ENCODE measurements at regions not wholly inside any gene's neighbourhood (a gene's known extent, or its start where the extent isn't known, plus 50 kb on each side); places are given as distances from the start of the nearest gene placed in this dataset.

DNA sequence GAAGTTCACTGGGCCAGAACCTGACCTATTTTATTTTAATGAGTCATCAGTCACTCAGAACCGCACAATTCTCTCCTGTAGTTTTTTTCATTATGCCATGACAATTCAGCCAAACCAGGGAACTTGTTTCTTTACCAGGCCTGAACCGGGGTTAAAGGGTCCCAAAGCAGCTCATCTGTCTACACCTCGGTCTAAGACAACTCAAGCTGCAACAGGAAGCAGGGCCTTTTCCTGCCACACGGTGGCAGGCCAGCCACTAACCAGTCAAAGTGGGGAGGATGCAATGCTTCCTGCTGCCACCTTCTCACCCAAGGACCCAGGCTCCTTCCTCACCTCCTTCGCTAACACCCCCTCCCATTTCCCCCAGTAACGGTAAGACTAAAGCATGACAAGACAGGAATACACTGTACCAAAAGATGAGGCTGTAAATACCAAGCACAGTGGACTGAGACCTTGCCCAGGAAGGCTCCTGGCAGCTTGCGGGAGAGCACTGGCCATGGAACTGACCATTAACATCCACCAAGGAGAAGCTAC is 56.7 kb upstream of the ACKR3 start:
- TF ChIP-seq, protein P1, sequence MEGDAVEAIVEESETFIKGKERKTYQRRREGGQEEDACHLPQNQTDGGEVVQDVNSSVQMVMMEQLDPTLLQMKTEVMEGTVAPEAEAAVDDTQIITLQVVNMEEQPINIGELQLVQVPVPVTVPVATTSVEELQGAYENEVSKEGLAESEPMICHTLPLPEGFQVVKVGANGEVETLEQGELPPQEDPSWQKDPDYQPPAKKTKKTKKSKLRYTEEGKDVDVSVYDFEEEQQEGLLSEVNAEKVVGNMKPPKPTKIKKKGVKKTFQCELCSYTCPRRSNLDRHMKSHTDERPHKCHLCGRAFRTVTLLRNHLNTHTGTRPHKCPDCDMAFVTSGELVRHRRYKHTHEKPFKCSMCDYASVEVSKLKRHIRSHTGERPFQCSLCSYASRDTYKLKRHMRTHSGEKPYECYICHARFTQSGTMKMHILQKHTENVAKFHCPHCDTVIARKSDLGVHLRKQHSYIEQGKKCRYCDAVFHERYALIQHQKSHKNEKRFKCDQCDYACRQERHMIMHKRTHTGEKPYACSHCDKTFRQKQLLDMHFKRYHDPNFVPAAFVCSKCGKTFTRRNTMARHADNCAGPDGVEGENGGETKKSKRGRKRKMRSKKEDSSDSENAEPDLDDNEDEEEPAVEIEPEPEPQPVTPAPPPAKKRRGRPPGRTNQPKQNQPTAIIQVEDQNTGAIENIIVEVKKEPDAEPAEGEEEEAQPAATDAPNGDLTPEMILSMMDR (conservative IDR thresholded peaks at IDR 0.05; ENCODE audit: low read depth, low read length): peak; percentile 89
- no peak overlapping the region for H3K4me3 ChIP-seq (ENCODE audit: low read length)

DNA sequence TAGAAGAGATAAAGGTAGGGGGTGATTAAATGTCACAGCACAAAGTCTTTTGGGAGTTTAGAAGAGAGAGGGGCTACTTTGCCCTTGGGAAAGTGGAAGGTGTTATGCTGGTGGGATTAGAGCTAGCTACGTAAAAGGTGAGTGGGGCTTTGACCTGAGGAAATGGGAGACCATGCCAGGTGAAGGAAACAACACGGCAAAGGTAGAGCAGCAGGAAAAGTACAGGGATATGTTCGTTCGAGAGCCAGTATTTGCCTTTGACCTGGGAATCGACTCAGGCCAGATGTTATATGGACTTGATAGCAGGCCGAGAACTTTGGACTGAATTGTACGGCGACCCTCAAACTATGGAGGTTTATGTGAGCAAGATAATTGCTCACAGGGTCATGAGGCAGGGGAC is 55.7 kb upstream of the ACKR3 start:
- no peak overlapping the region for H3K4me3 ChIP-seq (ENCODE audit: low read length)
- DNase-seq (ENCODE audit: low read depth): no peak
- TF ChIP-seq, protein P1 (conservative IDR thresholded peaks at IDR 0.05; ENCODE audit: low read depth, low read length): no peak

More for the DNA sequence above, 56.7 kb upstream of the ACKR3 start:
- DNase-seq (ENCODE audit: low read depth): peak; percentile 8

DNA sequence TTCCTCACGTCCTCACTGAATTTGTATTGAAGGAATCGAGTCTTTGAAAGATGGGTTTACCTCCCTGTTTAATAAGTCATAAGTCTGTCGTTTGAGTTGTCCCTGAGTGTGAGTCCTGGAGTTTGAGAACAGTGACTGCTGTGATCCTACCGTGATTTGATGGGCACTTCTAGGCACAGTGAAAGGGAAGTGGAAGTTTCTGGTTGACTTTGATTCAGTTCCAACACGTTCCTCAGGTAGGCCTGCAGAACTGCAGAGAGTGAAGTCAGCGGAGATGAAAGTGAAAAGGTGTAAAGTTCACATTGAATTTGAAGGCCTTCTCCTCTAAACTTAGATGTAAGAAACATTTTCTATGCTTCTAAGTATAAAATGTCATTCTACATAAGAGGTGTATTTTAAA is 52.9 kb upstream of the ACKR3 start:
- no peak for DNase-seq (ENCODE audit: low read depth)
- H3K4me3 ChIP-seq (ENCODE audit: low read length): no peak overlapping the region
- TF ChIP-seq, protein P1 (conservative IDR thresholded peaks at IDR 0.05; ENCODE audit: low read depth, low read length): no peak

DNA sequence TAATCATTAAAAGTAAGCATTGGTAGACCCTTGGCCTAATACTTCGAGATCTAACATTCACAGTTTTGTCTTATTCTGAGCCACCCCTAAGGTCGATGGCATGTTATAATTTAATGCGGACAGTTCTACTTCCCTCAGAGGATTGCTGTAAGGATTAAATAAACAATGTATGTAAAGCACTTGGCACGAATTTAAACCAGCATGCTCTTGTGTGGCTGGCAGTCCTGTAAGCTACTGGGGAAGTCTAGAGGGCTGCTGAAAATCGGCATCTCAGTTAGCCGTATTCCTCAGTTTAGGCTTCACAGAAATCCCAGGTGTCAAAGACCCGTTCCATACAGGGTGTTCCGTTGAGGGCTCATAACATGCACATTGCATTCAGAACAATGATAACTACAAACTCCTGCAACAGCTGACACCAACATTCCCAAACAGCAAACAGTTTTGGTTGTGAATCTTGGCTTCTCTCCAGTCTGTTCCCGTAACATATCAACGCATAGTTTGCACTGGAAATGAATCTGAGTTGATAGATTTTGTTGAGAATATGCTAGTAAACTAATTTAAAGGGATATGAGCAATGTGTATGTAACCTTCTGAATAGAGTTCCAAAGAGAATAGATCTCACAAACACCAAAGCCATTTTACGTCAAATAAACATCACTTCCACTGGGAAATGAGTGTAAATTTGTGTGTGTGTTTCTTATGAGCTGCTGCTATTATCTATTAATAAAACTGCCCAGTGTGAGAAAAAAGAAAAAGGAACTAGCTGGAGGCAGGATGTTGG is 52.2 kb upstream of the ACKR3 start:
- TF ChIP-seq, protein P1 (conservative IDR thresholded peaks at IDR 0.05; ENCODE audit: low read depth, low read length): no peak
- no peak overlapping the region for H3K4me3 ChIP-seq (ENCODE audit: low read length)
- DNase-seq (ENCODE audit: low read depth): no peak

Data from retinal pigment epithelial cell (primary cell).